ENCODE measurements at regions not wholly inside any gene's neighbourhood (a gene's known extent, or its start where the extent isn't known, plus 50 kb on each side); places are given as distances from the start of the nearest gene placed in this dataset.

DNA sequence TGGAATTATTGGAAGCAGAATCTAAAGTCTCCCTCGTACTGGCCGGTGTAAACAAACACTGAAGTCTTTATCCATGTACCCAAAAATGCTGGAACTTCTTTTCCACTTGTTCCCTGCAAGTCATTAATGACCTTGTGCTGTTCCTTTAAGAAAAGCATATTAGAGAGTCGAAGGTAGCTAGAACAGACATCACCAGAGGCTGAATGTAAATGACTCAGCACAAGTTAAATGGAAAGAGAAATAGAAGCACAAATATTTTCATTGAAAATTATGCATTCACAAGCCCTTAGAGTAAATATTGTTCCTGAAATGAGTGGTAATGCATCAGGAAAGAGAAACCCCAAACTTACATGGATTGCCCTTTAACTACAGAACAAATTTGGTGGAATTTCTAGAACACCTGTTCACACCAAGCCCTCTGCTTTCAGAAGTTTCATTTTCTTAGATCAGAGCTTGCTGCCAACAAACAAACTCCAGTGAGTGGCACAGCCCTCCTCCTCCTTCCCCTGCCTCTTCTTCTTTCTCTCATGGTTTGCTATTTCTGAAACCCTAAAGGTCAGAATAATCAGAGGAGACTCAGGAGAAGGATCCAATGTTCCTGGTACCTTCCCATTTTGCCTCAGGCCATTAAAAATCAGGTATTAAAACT is 264.3 kb downstream of the TXNL1 start:
- DNase-seq, result no peak

DNA sequence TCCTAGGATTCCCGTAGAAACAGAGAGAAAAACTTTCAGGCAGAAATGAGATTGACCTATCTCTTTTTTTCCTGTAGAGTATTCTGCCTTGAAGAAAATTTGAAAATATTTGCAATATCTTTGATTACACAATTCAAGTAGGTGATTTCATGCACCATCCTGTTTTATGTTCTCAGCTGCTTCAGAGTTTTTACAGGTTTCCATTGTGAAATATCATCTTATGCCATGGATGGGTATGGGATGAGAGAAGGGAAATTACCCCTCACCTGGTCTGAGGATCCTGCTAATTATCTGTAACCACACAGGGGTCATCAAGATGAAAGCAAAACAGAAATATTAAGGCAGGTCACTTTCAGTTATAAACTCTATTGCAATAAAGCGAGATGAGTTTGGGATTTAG is 264.8 kb downstream of the TXNL1 start:
- DNase-seq, result no peak

DNA sequence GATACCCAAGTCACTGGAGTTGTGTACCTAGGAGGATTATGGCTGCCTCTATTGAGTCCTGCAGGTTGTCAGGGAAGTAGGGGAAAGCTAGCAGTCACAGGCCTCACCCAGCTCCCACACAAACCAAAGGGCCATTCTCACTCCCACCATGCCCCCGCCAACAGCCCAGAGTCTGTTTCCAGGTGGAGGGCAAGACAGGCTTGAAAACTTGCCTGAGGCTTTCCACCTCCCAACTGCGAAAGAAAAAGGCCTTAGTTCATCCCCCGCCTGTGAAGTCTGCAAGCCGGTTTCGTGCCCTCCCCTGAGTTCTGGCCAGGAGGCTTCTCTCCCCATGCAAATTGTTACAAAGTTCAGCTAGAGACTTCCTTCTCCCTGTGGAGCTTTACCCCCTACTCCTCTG is 270.3 kb downstream of the TXNL1 start:
- DNase-seq, result no peak

DNA sequence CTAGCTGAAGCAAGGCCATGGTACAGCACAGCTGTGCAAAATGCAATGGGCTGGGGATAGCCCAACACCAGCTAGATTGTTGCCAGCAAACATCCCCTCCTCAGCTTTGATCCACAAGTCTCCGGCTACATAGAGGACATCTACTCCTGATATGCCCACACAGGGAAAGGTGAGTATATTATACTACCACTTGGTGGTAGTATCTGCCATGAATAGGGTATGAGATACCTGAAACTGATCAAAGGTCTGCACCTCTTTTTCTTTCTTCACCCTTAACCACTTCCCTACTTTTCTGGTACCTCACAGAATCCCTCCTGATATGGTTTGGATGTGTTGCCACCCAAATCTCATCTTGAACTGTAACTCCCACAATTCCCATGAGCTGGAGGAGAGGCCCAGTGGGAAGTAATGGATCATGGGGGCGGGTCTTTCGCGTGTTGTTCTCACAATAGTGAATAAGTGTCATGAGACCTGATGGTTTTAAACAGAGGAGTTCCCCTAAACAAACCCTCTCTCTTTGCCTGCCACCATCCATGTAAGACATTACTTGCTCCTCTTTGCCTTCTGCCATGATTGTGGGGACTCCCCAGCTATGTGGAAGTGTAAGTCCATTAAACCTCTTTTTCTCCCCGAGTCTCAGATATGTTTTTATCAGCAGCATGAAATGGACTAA is 279.6 kb downstream of the TXNL1 start:
- no peak for DNase-seq

DNA sequence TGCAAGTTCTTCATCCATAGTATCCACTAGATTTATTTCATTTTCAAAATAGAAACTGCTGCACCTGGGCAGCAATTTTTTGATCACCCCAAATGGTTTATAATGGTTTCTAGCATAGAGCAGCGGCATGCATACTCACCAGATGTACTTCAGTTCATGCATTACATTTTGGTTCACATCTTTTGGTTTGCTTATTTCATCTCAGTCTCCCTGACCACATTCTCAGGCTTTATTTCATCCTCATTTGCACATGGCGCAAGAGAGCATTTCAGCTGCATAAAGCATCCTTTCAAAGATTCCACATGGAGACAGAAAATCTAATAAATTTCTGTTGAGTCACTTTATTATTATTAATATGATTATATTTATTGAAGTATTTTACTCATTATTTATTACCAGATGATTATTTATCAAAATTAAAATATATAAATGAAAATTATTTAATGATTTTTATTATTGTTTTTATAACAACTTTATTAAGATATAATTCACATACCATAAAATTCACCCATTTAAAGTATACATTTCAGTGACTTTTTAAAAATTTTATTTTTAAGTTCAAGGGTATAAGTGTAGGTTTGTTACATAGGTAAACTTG is 284.6 kb downstream of the TXNL1 start:
- DNase-seq, result peak; percentile 26

DNA sequence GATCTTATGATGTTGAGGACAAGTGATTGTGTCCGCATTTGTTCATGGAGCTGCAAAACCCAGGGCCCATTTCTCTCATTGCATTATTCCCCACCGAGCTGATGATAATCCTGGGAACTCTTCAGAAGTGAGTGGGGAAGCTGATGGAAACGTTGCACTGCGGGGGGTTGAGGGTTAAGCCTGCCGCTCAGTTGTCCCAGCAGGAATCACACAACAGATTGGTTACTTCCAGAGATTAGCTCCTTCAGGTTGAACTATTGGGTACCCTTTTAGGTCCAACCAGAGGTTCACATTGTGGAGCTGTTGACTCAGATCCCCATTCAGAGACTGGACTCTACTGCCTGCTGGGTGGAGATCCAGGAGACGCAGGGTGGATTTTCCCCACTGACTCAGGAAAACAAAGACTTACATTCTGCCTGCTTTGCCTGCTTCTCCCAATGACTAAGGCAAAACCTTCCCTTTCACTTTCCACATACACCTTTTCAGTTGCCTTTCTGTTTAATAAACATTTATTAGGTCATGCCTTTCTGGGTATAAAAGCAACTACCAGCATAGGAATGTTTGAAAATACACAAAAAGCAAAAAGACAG is 286.4 kb downstream of the TXNL1 start:
- DNase-seq, result no peak

DNA sequence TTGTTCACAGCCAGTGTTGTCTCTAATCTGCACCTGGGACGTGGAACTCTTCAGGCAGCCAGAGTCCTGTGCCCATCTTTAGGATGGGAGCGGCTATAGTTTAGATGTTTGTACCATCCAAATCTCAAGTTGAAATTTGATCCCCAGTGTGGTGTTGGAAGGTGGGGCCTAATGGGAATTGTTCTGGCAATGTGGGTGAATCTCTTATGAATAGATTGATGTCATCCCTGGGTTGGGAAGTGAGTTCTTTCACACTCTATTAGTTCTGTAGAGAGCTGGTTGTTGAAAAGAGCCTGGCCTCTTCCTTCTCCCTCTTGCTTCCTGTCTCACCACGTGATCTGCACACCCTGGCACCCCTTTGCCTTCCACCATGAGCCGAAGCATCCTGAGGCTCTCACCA is 300.9 kb downstream of the TXNL1 start:
- no peak for DNase-seq

DNA sequence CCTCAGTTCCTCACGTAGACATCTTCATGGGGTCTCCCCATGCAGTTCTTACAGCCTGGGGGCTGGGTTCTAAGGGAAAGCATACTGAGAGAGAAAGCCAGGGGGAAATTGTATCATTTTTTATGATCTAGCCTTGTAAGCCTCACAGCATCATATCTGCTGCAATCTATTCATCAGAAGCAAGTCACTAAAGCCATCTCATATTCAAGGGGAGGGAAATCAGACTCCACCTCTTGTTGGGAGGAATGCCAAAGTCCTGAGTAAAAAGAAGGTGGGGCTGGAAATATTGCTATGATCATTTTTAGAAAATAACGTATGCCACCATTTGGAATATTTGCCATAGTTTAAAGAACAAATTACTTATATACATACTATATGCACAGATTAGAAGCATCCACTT is 304.6 kb downstream of the TXNL1 start:
- no peak for DNase-seq

DNA sequence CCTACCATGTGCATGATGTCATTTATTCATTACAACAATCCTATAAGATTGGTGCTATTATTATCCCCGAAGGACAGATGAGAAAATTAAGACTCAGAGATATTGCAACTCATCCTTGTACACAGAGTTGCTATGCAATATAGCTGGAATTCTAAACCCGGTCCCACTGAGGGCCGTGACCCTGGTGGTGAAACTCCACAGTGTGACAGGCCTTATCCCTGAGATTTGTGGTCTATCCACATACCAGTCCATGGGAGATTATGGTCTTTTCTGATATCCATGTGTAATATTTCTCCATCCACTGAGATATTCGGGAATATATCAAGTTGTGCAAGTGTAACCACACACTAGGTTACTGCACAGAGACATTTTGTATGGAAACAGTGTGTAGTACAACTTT is 305.2 kb downstream of the TXNL1 start:
- DNase-seq, result no peak

DNA sequence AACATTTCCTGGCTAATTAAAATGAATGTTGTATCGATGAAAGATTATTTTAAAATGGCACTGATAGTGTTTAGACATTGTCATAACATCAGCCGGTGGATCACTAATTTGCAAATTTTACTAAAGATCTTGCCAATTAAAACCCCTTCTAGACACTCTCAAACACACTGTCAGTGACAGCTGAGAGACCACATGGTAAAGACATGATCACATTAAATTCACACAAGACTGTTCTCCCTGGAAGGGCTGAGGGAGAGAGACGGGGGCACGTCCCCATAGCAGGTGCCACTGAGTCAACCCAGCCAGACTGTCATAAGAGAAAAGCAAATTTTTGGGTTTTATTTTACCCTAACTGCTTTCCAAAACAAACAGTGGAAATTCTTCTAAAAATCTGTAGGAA is 306.0 kb downstream of the TXNL1 start:
- no peak for DNase-seq

DNA sequence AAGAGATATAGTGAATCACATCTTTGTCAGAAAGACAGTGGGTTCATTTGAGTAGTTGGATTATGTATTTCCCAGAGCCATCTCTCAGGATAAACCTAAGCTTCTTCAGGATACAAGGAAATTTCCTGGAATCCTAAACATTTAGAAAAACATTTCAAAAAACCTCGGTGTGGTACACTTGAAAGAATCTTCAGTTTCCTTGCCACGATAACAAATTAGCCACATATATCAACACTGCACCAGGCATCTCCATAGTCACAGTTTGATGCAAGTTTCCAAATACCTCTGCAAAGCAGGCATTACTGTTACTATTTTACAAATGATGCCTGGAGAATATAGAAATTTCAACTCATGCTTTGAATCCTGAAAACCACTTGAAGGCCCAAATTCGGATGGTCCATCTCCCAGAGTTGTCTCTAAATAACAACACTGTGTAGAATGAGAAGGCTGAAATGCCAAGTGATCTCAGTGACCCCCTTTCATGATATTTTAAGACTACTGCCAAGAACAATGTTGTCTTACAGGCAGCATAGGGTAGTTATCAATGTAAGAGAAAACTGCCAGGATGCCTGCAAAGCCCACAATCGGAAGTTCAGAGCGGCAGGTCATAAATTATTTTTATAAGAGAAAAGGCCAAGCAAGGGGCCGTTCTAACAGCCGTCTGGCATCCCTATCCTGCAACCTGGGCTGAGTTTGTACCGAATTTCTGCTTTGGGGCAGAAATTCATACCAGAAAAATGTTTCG is 307.9 kb downstream of the TXNL1 start:
- peak; percentile 56 for DNase-seq

DNA sequence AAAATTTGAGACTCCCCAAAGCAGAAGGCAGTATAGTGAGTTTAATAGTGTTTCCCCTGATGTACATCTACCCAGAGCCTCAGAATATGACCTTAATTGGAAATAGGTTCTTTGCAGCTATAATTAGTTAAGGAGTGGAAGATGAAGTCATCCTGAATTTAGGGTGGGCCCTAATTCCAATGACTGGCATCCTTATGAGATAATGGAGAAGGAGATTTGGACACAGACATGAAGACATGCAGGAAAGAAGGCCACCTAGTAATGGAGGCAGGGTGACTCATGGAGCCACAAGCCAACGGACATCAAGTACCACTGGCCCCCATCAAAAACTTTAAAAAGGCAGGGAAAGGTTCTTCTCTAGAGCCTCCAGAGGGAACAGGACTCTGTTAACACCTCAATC is 308.9 kb downstream of the TXNL1 start:
- DNase-seq, result no peak

DNA sequence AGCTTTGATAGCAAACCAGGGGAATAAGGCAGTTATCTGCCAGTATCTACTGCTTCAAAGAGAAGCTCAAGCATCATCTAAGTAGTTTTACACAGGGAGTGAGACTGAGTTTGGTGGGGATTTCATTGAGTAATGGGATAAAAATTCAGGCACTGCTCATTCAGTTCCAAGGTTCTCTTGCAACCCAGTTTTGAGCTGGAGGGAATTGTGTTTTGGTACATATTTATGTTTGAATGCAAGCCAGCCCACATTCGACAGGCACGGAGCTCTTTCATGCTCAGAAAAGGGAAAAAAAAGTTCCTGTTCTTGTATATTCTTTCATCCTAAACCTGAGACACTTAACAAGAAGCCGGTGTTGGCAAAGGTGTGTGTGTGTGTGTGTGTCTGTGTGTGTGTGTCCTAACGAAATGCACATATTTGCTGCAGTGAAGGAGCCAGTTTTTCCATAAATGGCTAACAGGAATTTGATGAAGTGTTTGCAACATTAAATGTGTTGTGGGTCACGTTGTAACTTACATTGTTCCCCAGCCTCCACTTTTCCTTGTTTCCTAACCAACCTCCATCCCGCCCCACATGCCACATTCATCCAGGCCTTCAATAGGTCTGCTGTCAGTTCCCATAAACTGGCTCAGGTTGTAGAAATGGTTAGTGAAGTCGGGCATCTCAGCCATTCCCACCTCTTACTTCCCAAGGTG is 311.1 kb downstream of the TXNL1 start:
- DNase-seq, result peak; percentile 80

DNA sequence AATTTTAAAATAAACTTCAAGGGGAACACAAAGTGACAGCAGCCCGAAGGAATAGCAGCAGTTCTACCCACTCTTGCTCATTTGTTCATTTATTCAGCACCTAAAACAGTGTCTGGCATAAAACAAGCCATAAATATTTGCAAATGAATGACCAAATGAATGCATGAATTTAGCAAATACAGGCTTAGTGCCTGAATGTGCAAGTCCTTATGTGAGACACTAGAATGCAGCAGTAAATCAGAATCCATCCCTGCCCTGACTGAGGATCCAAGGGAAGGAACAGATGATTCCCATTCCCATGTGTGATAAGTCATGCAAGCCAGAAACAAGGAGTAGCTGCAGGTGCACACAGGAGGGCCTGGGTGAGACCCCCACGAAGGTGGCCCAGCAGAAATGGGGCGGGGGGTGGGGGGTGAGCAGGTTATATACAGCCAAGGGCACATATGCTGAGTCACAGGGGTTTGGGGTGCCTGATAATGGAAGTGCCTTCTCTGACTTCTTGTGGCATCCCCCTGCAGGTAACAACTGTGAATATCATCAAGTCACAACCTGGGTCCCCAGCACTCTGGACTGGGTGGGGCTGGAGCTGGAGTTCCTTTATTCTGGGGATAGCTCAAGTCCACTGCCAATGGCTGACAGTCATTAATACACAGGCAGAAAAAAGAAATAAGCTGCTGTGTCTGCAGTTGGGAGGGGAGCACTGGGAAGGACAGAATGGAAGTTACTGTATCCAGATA is 311.9 kb downstream of the TXNL1 start:
- DNase-seq, result no peak

DNA sequence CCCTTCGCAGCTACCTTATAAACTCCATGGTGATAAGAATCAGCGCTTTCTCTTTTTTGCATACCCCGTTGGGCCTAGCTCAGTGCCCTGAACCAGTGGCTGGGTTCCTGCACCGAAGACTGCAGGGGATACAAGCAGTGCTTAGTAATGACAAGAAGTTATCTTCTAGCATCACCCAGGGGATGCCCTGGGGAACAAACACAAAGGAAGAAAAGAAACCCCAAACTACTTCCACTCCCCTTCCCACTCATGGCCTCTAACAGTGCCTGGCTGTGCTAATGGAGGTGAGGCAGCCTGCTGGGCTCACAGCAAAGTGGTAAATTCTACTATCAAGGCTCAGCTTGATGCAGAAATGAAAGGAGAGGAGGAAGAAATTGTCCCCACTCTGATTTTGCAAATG is 314.7 kb downstream of the TXNL1 start:
- no peak for DNase-seq

DNA sequence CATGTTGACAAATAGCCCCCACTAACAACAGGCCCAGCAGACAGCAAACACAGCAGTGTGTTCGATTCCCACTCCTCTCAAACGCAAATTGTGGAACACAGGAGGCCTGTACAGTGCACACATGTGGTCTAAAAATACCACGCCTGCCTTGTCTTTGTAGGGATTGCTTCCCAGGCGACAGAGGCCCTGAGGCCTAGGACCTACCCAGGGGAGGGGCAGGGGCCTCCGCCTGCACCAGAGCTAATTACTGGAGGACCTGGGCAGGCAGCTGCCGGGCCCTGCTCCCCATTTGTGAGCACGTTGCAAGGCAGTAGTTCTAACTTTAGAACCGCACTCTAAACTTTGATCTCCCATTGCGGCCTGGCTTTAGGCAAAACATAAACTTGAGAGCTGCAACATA is 316.0 kb downstream of the TXNL1 start:
- no peak for DNase-seq

DNA sequence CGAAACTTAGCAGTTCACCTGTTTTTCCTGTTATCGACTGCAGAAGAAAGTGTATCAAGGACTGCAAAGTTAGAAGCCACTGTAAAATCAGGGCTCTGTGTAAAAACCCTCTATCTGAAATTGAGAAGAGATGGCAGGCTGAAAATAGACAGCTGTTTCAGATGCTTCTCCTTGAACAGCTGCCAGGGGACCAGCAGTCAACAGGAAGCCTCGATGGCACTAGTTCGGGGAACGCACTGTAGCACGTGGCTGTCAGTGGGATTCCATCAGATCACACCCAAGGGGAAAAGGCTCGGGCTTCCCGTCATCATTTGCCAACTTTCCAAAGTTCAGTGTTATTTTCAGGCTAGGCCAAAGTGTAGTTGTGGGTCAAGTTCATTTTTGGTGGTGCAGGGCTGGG is 316.9 kb downstream of the TXNL1 start:
- no peak for DNase-seq

DNA sequence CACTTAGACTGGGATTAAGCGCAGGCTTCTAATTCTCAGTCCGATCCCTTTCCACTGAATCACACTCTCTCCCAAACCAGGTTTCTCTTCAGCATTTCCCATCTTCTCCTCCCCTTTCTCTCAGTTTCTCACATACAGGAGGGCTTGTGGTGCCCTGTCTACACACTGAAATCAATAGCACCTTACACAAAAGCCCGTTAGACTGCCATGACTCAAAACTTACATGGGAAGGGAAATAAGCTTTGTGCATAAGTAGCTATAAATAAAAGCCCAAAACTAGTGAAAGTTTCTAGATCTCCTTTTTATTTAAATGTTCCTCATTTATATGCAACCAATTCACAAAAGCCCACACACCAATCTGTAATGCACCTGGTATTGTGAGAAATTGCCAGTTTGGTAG is 318.4 kb downstream of the TXNL1 start:
- DNase-seq, result no peak

DNA sequence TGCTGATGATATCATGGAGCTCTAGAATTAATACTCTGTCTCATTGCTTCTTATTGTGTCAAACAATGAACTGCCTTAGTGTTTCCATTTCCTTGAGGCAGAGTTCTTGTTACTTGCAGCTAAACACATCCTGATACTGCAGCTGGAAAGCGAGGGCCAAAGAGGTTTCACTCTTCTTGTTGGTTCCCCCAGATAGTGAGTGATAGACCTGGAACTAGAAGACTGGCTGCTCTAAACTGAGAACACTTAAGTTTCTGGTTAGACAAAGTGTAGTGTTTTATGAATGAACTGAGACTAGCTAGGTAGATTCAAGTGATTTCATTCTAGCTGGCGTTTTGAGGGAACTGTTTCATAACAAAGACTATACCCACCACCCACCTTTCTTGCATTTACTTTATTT is 321.7 kb downstream of the TXNL1 start:
- DNase-seq, result no peak

DNA sequence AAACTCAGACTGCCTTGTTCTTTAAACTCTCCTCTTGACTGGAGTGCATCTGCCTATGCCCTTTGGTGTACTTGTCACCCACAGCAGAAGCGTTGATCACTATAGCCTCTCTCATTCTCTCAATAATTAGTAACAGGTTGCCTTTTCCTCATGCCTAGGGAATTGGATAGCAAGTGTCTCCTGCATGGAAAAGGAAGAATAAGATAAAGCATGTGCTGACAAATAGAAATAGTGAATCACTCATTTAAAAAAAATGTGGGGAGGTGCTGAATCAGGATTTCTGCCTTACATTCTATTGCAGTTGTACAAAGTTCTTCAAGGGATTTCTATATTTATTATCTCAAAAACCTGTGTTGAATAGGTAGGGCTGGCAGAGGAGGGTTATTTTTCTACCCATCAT is 323.0 kb downstream of the TXNL1 start:
- peak; percentile 82 for DNase-seq

DNA sequence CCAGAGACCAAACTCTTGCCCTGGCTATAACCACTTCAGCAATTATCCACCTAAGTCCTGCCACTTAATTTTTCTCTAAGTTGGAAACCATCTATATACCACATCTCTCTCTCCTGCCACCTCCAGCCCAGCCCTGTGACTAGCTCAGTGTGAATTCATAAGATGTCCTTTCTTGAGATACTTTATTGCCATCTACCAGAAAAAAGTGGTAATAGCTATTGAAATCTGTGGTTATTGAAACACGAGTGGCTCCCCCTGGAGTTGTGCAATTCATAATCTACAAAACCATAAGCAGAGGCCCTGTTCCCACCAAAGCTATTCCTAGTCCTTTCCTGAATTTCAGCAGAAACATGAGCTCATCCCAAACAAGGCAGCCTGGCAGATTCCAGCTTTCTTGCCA is 324.0 kb downstream of the TXNL1 start:
- peak; percentile 63 for DNase-seq

Data from fibroblast of upper back skin (primary cell).